SK-N-SH treated with all-trans-retinoic acid at 6 μM for 48 hours (cell line): ENCODE measurements at regions not wholly inside any gene's neighbourhood (a gene's known extent, or its start where the extent isn't known, plus 50 kb on each side); places are given as distances from the start of the nearest gene placed in this dataset.

Source experiments
- ATAC-seq: fragments of 200-7000 bp; cut with Tn5 transposase; 3 replicates; pipeline ENCODE4 v1.9.1; 2020; ENCODE audit warnings: mild to moderate bottlenecking, moderate library complexity
- ARNTL ChIP-seq: fragments of 450-650 bp; formaldehyde crosslinking; IDR thresholded peaks from 2 replicates; pipeline ENCODE4 v1.5.0; 2020; ENCODE audit warnings: low read depth, mild to moderate bottlenecking, moderate library complexity, borderline replicate concordance
- BACH2 ChIP-seq: fragments of 250-450 bp; sonication (Bioruptor Pico); IDR thresholded peaks from 2 replicates; pipeline ENCODE4 v1.9.0; 2021; ENCODE audit warnings: mild to moderate bottlenecking, borderline replicate concordance
- CREB5 ChIP-seq: fragments of 250-450 bp; sonication (Bioruptor Pico); IDR thresholded peaks from 2 replicates; pipeline ENCODE4 v1.5.1; 2020; ENCODE audit warnings: low read depth, mild to moderate bottlenecking, moderate library complexity
- CSDC2 ChIP-seq: fragments of 250-450 bp; sonication (Bioruptor Pico); IDR thresholded peaks from 2 replicates; pipeline ENCODE4 v1.5.0; 2020; ENCODE audit warnings: mild to moderate bottlenecking, moderate library complexity
- CSRNP3 ChIP-seq: fragments of 250-450 bp; sonication (Bioruptor Pico); IDR thresholded peaks from 2 replicates; pipeline ENCODE4 v1.5.1; 2021; ENCODE audit warnings: mild to moderate bottlenecking, moderate library complexity
- ESRRG ChIP-seq: fragments of 250-450 bp; sonication (Bioruptor Pico); IDR thresholded peaks from 2 replicates; pipeline ENCODE4 v1.6.1; 2021; ENCODE audit warnings: mild to moderate bottlenecking
- GLIS3 ChIP-seq: fragments of 250-450 bp; sonication (Bioruptor Pico); IDR thresholded peaks from 2 replicates; pipeline ENCODE4 v1.5.0; 2020; ENCODE audit warnings: mild to moderate bottlenecking, moderate library complexity
- ISL1 ChIP-seq: fragments of 250-450 bp; sonication (Bioruptor Pico); IDR thresholded peaks from 2 replicates; pipeline ENCODE4 v2.1.2; 2022; ENCODE audit warnings: mild to moderate bottlenecking, moderate library complexity
- OSR1 ChIP-seq: fragments of 250-450 bp; sonication (Bioruptor Pico); IDR thresholded peaks from 2 replicates; pipeline ENCODE4 v1.8.0; 2022; ENCODE audit warnings: moderate library complexity, mild to moderate bottlenecking, inconsistent platforms
- PPARA ChIP-seq: fragments of 250-450 bp; sonication (Bioruptor Pico); IDR thresholded peaks from 2 replicates; pipeline ENCODE4 v1.5.0; 2020; ENCODE audit warnings: mild to moderate bottlenecking, borderline replicate concordance
- SNAI2 ChIP-seq: fragments of 250-450 bp; sonication (Bioruptor Pico); IDR thresholded peaks from 2 replicates; pipeline ENCODE4 v1.5.0; 2020; ENCODE audit warnings: mild to moderate bottlenecking, moderate library complexity
- TCF4 ChIP-seq: fragments of 250-450 bp; sonication (Bioruptor Pico); IDR thresholded peaks from 2 replicates; pipeline ENCODE4 v1.8.0; 2021; ENCODE audit warnings: mild to moderate bottlenecking, moderate library complexity, borderline replicate concordance
- TOX ChIP-seq: fragments of 250-450 bp; sonication (Bioruptor Pico); IDR thresholded peaks from 2 replicates; pipeline ENCODE4 v1.8.0; 2021; ENCODE audit warnings: mild to moderate bottlenecking, moderate library complexity, borderline replicate concordance
- ZC3H10 ChIP-seq: fragments of 250-450 bp; sonication (Bioruptor Pico); IDR thresholded peaks from 2 replicates; pipeline ENCODE4 v1.5.1; 2021; ENCODE audit warnings: mild to moderate bottlenecking, moderate library complexity
- ZFP3 ChIP-seq: fragments of 250-450 bp; sonication (Bioruptor Pico); IDR thresholded peaks from 2 replicates; pipeline ENCODE4 v1.5.0; 2020; ENCODE audit warnings: mild to moderate bottlenecking, moderate library complexity
- ZFP30 ChIP-seq: fragments of 450-650 bp; formaldehyde crosslinking; IDR thresholded peaks from 2 replicates; pipeline ENCODE4 v1.5.0; 2022; ENCODE audit warnings: mild to moderate bottlenecking, moderate library complexity
- ZNF70 ChIP-seq: fragments of 450-650 bp; formaldehyde crosslinking; IDR thresholded peaks from 2 replicates; pipeline ENCODE4 v1.5.0; 2020; ENCODE audit warnings: mild to moderate bottlenecking, moderate library complexity
- ZNF8 ChIP-seq: fragments of 450-650 bp; formaldehyde crosslinking; IDR thresholded peaks from 2 replicates; pipeline ENCODE4 v1.5.0; 2020; ENCODE audit warnings: mild to moderate bottlenecking, moderate library complexity
- TF ChIP-seq, protein P1 (sequence below): fragments of 250-450 bp; sonication (Bioruptor Pico); IDR thresholded peaks from 2 replicates; pipeline ENCODE4 v1.5.0; 2020; ENCODE audit warnings: mild to moderate bottlenecking, moderate library complexity
- TF ChIP-seq, protein P2 (sequence below): fragments of 250-450 bp; sonication (Bioruptor Pico); IDR thresholded peaks from 2 replicates; pipeline ENCODE4 v1.8.0; 2021; ENCODE audit warnings: low read depth, mild to moderate bottlenecking, moderate library complexity, borderline replicate concordance
- TF ChIP-seq, protein P3 (sequence below): fragments of 250-450 bp; sonication (Bioruptor Pico); IDR thresholded peaks from 2 replicates; pipeline ENCODE4 v1.8.0; 2020; ENCODE audit warnings: mild to moderate bottlenecking, moderate library complexity, borderline replicate concordance

- TF ChIP-seq GLIS3 (CRISPR knock-in tag) (no peak), SNAI2 (CRISPR knock-in tag) (no peak), ZNF8 (CRISPR knock-in tag) (no peak), PPARA (CRISPR knock-in tag) (no peak), OSR1 (no peak), ESRRG (CRISPR knock-in tag) (no peak)
- TF ChIP-seq, protein P1, sequence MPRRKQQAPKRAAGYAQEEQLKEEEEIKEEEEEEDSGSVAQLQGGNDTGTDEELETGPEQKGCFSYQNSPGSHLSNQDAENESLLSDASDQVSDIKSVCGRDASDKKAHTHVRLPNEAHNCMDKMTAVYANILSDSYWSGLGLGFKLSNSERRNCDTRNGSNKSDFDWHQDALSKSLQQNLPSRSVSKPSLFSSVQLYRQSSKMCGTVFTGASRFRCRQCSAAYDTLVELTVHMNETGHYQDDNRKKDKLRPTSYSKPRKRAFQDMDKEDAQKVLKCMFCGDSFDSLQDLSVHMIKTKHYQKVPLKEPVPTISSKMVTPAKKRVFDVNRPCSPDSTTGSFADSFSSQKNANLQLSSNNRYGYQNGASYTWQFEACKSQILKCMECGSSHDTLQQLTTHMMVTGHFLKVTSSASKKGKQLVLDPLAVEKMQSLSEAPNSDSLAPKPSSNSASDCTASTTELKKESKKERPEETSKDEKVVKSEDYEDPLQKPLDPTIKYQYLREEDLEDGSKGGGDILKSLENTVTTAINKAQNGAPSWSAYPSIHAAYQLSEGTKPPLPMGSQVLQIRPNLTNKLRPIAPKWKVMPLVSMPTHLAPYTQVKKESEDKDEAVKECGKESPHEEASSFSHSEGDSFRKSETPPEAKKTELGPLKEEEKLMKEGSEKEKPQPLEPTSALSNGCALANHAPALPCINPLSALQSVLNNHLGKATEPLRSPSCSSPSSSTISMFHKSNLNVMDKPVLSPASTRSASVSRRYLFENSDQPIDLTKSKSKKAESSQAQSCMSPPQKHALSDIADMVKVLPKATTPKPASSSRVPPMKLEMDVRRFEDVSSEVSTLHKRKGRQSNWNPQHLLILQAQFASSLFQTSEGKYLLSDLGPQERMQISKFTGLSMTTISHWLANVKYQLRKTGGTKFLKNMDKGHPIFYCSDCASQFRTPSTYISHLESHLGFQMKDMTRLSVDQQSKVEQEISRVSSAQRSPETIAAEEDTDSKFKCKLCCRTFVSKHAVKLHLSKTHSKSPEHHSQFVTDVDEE (CRISPR knock-in tag): no peak
Observed at GRCh38 chr18:67308819-67309218, 207.7 kb downstream of the DSEL start.

DNA sequence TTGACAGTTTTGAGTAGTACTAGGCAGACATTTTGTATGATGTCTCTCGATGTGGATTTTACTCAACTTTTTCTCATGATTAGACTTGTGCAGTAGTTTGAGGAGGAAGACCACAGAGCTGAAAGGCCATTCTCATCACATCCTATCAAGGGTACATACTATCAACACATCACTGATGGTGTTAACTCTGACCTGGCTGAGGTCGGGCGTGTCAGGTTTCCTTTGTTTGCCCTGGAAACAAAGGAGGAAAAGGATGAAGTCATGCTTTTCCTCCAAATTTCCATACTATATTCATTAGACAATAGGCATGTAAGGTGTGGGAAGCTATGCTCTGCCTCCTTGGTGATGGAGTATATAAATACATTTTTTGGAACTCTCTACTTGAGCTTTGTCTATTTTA lies 211.1 kb downstream of the DSEL start:
- TF ChIP-seq GLIS3 (CRISPR knock-in tag): no peak
- TF ChIP-seq ZFP30 (CRISPR knock-in tag): no peak
- TF ChIP-seq ZFP3 (CRISPR knock-in tag): no peak
- no peak for TF ChIP-seq BACH2 (CRISPR knock-in tag)
- no peak for TF ChIP-seq TCF4 (CRISPR knock-in tag)
- TF ChIP-seq PPARA (CRISPR knock-in tag): no peak
- no peak for TF ChIP-seq ESRRG (CRISPR knock-in tag)
- TF ChIP-seq ZC3H10 (CRISPR knock-in tag): no peak
- TF ChIP-seq, protein P2, sequence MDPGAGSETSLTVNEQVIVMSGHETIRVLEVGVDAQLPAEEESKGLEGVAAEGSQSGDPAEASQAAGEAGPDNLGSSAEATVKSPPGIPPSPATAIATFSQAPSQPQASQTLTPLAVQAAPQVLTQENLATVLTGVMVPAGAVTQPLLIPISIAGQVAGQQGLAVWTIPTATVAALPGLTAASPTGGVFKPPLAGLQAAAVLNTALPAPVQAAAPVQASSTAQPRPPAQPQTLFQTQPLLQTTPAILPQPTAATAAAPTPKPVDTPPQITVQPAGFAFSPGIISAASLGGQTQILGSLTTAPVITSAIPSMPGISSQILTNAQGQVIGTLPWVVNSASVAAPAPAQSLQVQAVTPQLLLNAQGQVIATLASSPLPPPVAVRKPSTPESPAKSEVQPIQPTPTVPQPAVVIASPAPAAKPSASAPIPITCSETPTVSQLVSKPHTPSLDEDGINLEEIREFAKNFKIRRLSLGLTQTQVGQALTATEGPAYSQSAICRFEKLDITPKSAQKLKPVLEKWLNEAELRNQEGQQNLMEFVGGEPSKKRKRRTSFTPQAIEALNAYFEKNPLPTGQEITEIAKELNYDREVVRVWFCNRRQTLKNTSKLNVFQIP (CRISPR knock-in tag): no peak
- TF ChIP-seq CSRNP3 (CRISPR knock-in tag): no peak
- TF ChIP-seq ZNF70 (CRISPR knock-in tag): no peak
- no peak for TF ChIP-seq OSR1
- TF ChIP-seq, protein P3, sequence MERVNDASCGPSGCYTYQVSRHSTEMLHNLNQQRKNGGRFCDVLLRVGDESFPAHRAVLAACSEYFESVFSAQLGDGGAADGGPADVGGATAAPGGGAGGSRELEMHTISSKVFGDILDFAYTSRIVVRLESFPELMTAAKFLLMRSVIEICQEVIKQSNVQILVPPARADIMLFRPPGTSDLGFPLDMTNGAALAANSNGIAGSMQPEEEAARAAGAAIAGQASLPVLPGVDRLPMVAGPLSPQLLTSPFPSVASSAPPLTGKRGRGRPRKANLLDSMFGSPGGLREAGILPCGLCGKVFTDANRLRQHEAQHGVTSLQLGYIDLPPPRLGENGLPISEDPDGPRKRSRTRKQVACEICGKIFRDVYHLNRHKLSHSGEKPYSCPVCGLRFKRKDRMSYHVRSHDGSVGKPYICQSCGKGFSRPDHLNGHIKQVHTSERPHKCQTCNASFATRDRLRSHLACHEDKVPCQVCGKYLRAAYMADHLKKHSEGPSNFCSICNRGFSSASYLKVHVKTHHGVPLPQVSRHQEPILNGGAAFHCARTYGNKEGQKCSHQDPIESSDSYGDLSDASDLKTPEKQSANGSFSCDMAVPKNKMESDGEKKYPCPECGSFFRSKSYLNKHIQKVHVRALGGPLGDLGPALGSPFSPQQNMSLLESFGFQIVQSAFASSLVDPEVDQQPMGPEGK (CRISPR knock-in tag): no peak
- TF ChIP-seq, protein P1 (CRISPR knock-in tag): no peak
- ATAC-seq: no peak

More at GRCh38 chr18:67308819-67309218, 207.7 kb downstream of the DSEL start:
- no peak for ATAC-seq

GRCh38 chr18:67302043-67302442 lies 214.5 kb downstream of the DSEL start:
- no peak for TF ChIP-seq PPARA (CRISPR knock-in tag)
- TF ChIP-seq OSR1: no peak
- TF ChIP-seq ZFP30 (CRISPR knock-in tag): no peak
- TF ChIP-seq CSRNP3 (CRISPR knock-in tag): no peak
- TF ChIP-seq SNAI2 (CRISPR knock-in tag): no peak
- no peak for TF ChIP-seq ZNF8 (CRISPR knock-in tag)
- TF ChIP-seq CSDC2 (CRISPR knock-in tag): no peak
- TF ChIP-seq ZNF70 (CRISPR knock-in tag): no peak
- no peak for TF ChIP-seq CREB5 (CRISPR knock-in tag)
- TF ChIP-seq TCF4 (CRISPR knock-in tag): no peak
- no peak for TF ChIP-seq ZC3H10 (CRISPR knock-in tag)
- TF ChIP-seq TOX (CRISPR knock-in tag): no peak
- no peak for TF ChIP-seq ARNTL (CRISPR knock-in tag)
- no peak for TF ChIP-seq ZFP3 (CRISPR knock-in tag)
- no peak for TF ChIP-seq GLIS3 (CRISPR knock-in tag)
- TF ChIP-seq, protein P2 (CRISPR knock-in tag): no peak
- no peak for TF ChIP-seq ISL1
- no peak for ATAC-seq
